Trophoblast cell (in vitro differentiated cells and primary cell): ENCODE measurements at regions not wholly inside any gene's neighbourhood (a gene's known extent, or its start where the extent isn't known, plus 50 kb on each side); places are given as distances from the start of the nearest gene placed in this dataset.

Source experiments
- DNase-seq, 2 donors: peaks; one replicate each; pipeline ENCODE4 v3.0.0-alpha.2; 2016
- H2AFZ ChIP-seq: 2 replicates; pipeline ENCODE4 v1.6.1; 2013; ENCODE audit warnings: low read length, moderate library complexity, mild to moderate bottlenecking; ENCODE audit not compliant: insufficient read depth, poor library complexity
- H2AK5ac ChIP-seq: 2 replicates; pipeline ENCODE4 v1.6.1; 2013; ENCODE audit warnings: mild to moderate bottlenecking, low read length
- H2BK120ac ChIP-seq: 2 replicates; pipeline ENCODE4 v1.6.1; 2013; ENCODE audit warnings: low read length, mild to moderate bottlenecking, moderate library complexity; ENCODE audit not compliant: insufficient read depth, poor library complexity
- H2BK12ac ChIP-seq: 2 replicates; pipeline ENCODE4 v1.6.1; 2013; ENCODE audit warnings: mild to moderate bottlenecking, low read length, moderate library complexity
- H2BK5ac ChIP-seq: 2 replicates; pipeline ENCODE4 v1.6.1; 2013; ENCODE audit warnings: low read length, low read depth, moderate library complexity, mild to moderate bottlenecking; ENCODE audit not compliant: poor library complexity
- H3K14ac ChIP-seq: 2 replicates; pipeline ENCODE4 v1.6.1; 2013; ENCODE audit warnings: mild to moderate bottlenecking, low read length
- H3K18ac ChIP-seq: 2 replicates; pipeline ENCODE4 v1.6.1; 2013; ENCODE audit warnings: mild to moderate bottlenecking, low read length
- H3K23ac ChIP-seq: 2 replicates; pipeline ENCODE4 v1.6.1; 2013; ENCODE audit warnings: low read length
- H3K27ac ChIP-seq: 2 replicates; pipeline ENCODE4 v1.5.1; 2013; ENCODE audit warnings: low read depth, mild to moderate bottlenecking, inconsistent platforms, low read length, moderate library complexity
- H3K27me3 ChIP-seq: 2 replicates; pipeline ENCODE4 v1.6.1; 2013; ENCODE audit warnings: inconsistent platforms, mild to moderate bottlenecking, low read length, moderate library complexity; ENCODE audit not compliant: insufficient read depth
- H3K36me3 ChIP-seq, 2 experiments: 1 replicate in 1 of 2; 2 replicates in 1 of 2; pipeline ENCODE4 v1.6.1; 2013; ENCODE audit warnings: low read length in 2 of 2, mild to moderate bottlenecking in 2 of 2, moderate library complexity in 1 of 2; ENCODE audit not compliant: insufficient read depth in 2 of 2, control insufficient read depth in 1 of 2
- H3K4ac ChIP-seq: 2 replicates; pipeline ENCODE4 v1.6.1; 2013; ENCODE audit warnings: low read depth, mild to moderate bottlenecking, low read length, moderate library complexity
- H3K4me1 ChIP-seq, 2 experiments: 1 replicate in 1 of 2; 2 replicates in 1 of 2; pipeline ENCODE4 v1.6.1; 2013; ENCODE audit warnings: low read length in 2 of 2, mild to moderate bottlenecking in 2 of 2, moderate library complexity in 1 of 2; ENCODE audit not compliant: insufficient read depth in 2 of 2, control insufficient read depth in 1 of 2
- H3K4me2 ChIP-seq: 2 replicates; pipeline ENCODE4 v1.6.1; 2013; ENCODE audit warnings: inconsistent platforms, mild to moderate bottlenecking, low read length, moderate library complexity
- H3K4me3 ChIP-seq: 2 replicates; pipeline ENCODE4 v1.5.1; 2013; ENCODE audit warnings: mild to moderate bottlenecking, low read depth, low read length, inconsistent platforms
- H3K79me1 ChIP-seq: one replicate; pipeline ENCODE4 v1.6.1; 2013; ENCODE audit warnings: low read length
- H3K79me2 ChIP-seq: 2 replicates; pipeline ENCODE4 v1.6.1; 2013; ENCODE audit warnings: low read length, mild to moderate bottlenecking; ENCODE audit not compliant: control insufficient read depth, insufficient read depth, poor library complexity
- H3K9ac ChIP-seq: 2 replicates; pipeline ENCODE4 v1.6.1; 2013; ENCODE audit warnings: mild to moderate bottlenecking, low read length
- H3K9me3 ChIP-seq: 2 replicates; pipeline ENCODE4 v1.6.1; 2013; ENCODE audit warnings: low read depth, mild to moderate bottlenecking, control low read depth, inconsistent platforms, low read length; ENCODE audit not compliant: insufficient read depth
- H4K12ac ChIP-seq: 2 replicates; pipeline ENCODE4 v1.6.1; 2013; ENCODE audit warnings: low read depth, mild to moderate bottlenecking, low read length, moderate library complexity
- H4K8ac ChIP-seq: 2 replicates; pipeline ENCODE4 v1.6.1; 2013; ENCODE audit warnings: low read depth, mild to moderate bottlenecking, low read length, moderate library complexity
- H4K91ac ChIP-seq: one replicate; pipeline ENCODE4 v1.6.1; 2013; ENCODE audit warnings: low read depth, mild to moderate bottlenecking, low read length, moderate library complexity
- WGBS: extraction: QIAGEN DNeasy Blood & Tissue Kit; methylation state at CpG from one replicate; pipeline ENCODE4 v1.1.7; 2013; ENCODE audit warnings: missing lambda C conversion rate; ENCODE audit not compliant: insufficient read length, insufficient coverage; ENCODE audit errors: extremely low coverage; 5-methylcytosine and 5-hydroxymethylcytosine counted together

DNA sequence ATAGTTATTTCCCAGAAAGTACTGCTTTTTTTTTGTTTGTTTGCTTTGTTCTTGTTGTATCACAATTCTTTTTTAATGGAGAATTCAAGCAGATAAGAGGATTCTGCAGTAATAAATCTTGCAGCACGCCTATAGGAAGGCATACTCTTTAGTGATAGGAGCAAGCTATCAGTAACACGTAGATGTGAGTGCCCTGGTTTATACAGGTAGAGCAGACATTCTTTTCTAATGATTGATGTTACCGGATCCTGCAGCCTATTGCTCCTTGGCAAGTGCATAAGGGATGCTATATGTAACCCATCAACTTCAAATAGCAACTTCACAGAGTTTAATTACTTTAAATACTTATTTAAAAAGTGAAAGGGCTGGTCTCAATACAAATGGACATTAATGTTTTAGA is 834.2 kb upstream of the GCFC2 start:
- Histone ChIP-seq H3K4me2 (no peak overlapping the region), H2AFZ (no peak overlapping the region), H3K36me3 (no peaks in the 10 kb centered on the region), H3K4ac (no peak overlapping the region), H3K79me1 (no peaks in the 10 kb centered on the region), H3K27me3 (no peaks in the 10 kb centered on the region), H3K18ac (no peak overlapping the region), H3K14ac (no peak overlapping the region), H2AK5ac (no peak overlapping the region), H4K91ac (no peak overlapping the region), H3K4me3 (no peak overlapping the region), H3K9me3 (no peaks in the 10 kb centered on the region), H2BK120ac (no peak overlapping the region), H3K4me1 (no peaks in the 10 kb centered on the region), H3K23ac (no peak overlapping the region), H2BK12ac (no peak overlapping the region), H3K9ac (no peak overlapping the region), H3K27ac (no peak overlapping the region), H4K8ac (no peak overlapping the region), H2BK5ac (no peak overlapping the region), H3K79me2 (no peaks in the 10 kb centered on the region), H4K12ac (no peak overlapping the region)
- no peak for DNase-seq
- no CpG with 5 or more reads among the region's 3 CpGs for WGBS

GRCh38 chr2:76517574-76517909 is 806.8 kb upstream of the GCFC2 start:
- DNase-seq: no peak
- Histone ChIP-seq H3K4me3 (no peak overlapping the region), H4K12ac (no peak overlapping the region), H3K14ac (no peak overlapping the region), H3K4me1 (no peaks in the 10 kb centered on the region), H3K9me3 (no peaks in the 10 kb centered on the region), H3K79me1 (no peaks in the 10 kb centered on the region), H3K9ac (no peak overlapping the region), H3K4me2 (no peak overlapping the region), H3K4ac (no peak overlapping the region), H3K79me2 (no peaks in the 10 kb centered on the region), H3K27ac (no peak overlapping the region), H4K8ac (no peak overlapping the region), H3K27me3 (no peaks in the 10 kb centered on the region), H2AK5ac (no peak overlapping the region), H4K91ac (no peak overlapping the region), H3K36me3 (no peaks in the 10 kb centered on the region), H2BK120ac (no peak overlapping the region), H2BK5ac (no peak overlapping the region), H2AFZ (no peak overlapping the region), H2BK12ac (no peak overlapping the region), H3K18ac (no peak overlapping the region), H3K23ac (no peak overlapping the region)
- WGBS: no CpG with 5 or more reads among the region's 3 CpGs

- no peak overlapping the region for H2AFZ ChIP-seq
- H3K4me3 ChIP-seq: no peak overlapping the region
- H3K9me3 ChIP-seq: no peaks in the 10 kb centered on the region
- H2BK12ac ChIP-seq: no peak overlapping the region
- no peak overlapping the region for H4K91ac ChIP-seq
- H2AK5ac ChIP-seq: no peak overlapping the region
- H3K79me2 ChIP-seq: no peaks in the 10 kb centered on the region
- H3K27ac ChIP-seq: no peak overlapping the region
- no peak overlapping the region for H4K8ac ChIP-seq
- no peak for DNase-seq
- no peak overlapping the region for H3K18ac ChIP-seq
- H3K4me1 ChIP-seq: no peaks in the 10 kb centered on the region
- H3K23ac ChIP-seq: no peak overlapping the region
- H3K36me3 ChIP-seq: no peaks in the 10 kb centered on the region
- no peaks in the 10 kb centered on the region for H3K27me3 ChIP-seq
- no peak overlapping the region for H3K4ac ChIP-seq
- no peak overlapping the region for H2BK120ac ChIP-seq
- H3K9ac ChIP-seq: no peak overlapping the region
- H3K79me1 ChIP-seq: no peaks in the 10 kb centered on the region
- WGBS: no CpG with 5 or more reads among the region's 1 CpG
- H3K14ac ChIP-seq: no peak overlapping the region
- H3K4me2 ChIP-seq: no peak overlapping the region
- H2BK5ac ChIP-seq: no peak overlapping the region
- H4K12ac ChIP-seq: no peak overlapping the region
Observed at GRCh38 chr2:76516861-76517573, 806.3 kb upstream of the GCFC2 start.

GRCh38 chr2:76512201-76512820 is 801.6 kb upstream of the GCFC2 start:
- Histone ChIP-seq H4K12ac (no peak overlapping the region), H3K79me1 (no peaks in the 10 kb centered on the region), H2BK5ac (no peak overlapping the region), H2AK5ac (no peak overlapping the region), H3K79me2 (no peaks in the 10 kb centered on the region), H3K23ac (no peak overlapping the region), H3K9me3 (no peaks in the 10 kb centered on the region), H3K4me1 (no peaks in the 10 kb centered on the region), H2BK12ac (no peak overlapping the region), H3K4me2 (no peak overlapping the region), H3K4ac (no peak overlapping the region), H4K91ac (no peak overlapping the region), H3K14ac (no peak overlapping the region), H3K18ac (no peak overlapping the region), H2BK120ac (no peak overlapping the region), H3K36me3 (no peaks in the 10 kb centered on the region), H4K8ac (no peak overlapping the region), H2AFZ (no peak overlapping the region), H3K27me3 (no peaks in the 10 kb centered on the region), H3K27ac (no peak overlapping the region), H3K4me3 (no peak overlapping the region), H3K9ac (no peak overlapping the region)
- no peak for DNase-seq
- WGBS: no CpG with 5 or more reads among the region's 4 CpGs
